ENCODE measurements at regions not wholly inside any gene's neighbourhood (a gene's known extent, or its start where the extent isn't known, plus 50 kb on each side); places are given as distances from the start of the nearest gene placed in this dataset.

GRCh38 chr7:9671979-9672917 lies 1238.8 kb downstream of the NXPH1 start:
- TF ChIP-seq CTCF (IDR thresholded peaks at IDR 0.05; ENCODE audit: borderline replicate concordance, extremely low read depth, low read length, poor library complexity, severe bottlenecking) (no peak), EZH2 (IDR thresholded peaks at IDR 0.05; ENCODE audit: borderline replicate concordance, low read depth, low read length, severe bottlenecking) (no peak)
